Suprapubic skin (tissue), 4 donors: ENCODE measurements at regions not wholly inside any gene's neighbourhood (a gene's known extent, or its start where the extent isn't known, plus 50 kb on each side); places are given as distances from the start of the nearest gene placed in this dataset.

Source experiments
- DNase-seq, 2 donors: peaks; one replicate each; pipeline ENCODE4 v3.0.0-alpha.2; 2019; ENCODE audit warnings: low spot score in 2 of 2
- H3K27ac ChIP-seq: fragments of 200-600 bp; sonication (generic); one replicate; pipeline ENCODE4 v1.5.1; 2019
- H3K27me3 ChIP-seq: fragments of 200-600 bp; sonication (generic); one replicate; pipeline ENCODE4 v1.5.1; 2019
- H3K36me3 ChIP-seq: fragments of 200-600 bp; sonication (generic); one replicate; pipeline ENCODE4 v1.5.1; 2019
- H3K4me1 ChIP-seq: fragments of 200-600 bp; sonication (generic); one replicate; pipeline ENCODE4 v1.5.1; 2019
- H3K4me3 ChIP-seq: fragments of 200-600 bp; sonication (generic); one replicate; pipeline ENCODE4 v1.5.1; 2019; ENCODE audit warnings: mild to moderate bottlenecking
- H3K9me3 ChIP-seq: fragments of 200-600 bp; sonication (generic); one replicate; pipeline ENCODE4 v1.5.1; 2019
- EP300 ChIP-seq: sonication (generic); formaldehyde crosslinking; IDR thresholded peaks from one replicate; pipeline ENCODE4 v1.6.1; 2017; ENCODE audit warnings: antibody characterized with exemption
- POLR2A ChIP-seq, 2 donors: fragments of 450-650 bp; IDR thresholded peaks; one replicate each; pipeline ENCODE4 v1.6.1; 2017; ENCODE audit warnings: antibody characterized with exemption in 2 of 2, mild to moderate bottlenecking in 2 of 2, moderate library complexity in 2 of 2
- POLR2AphosphoS5 ChIP-seq, 3 donors: sonication (generic); formaldehyde crosslinking; IDR thresholded peaks; one replicate each; pipeline ENCODE4 v1.6.1; 2017; ENCODE audit warnings: antibody characterized with exemption in 3 of 3
- WGBS: methylation state at CpG from one replicate; pipeline ENCODE4 v1.1.5; 2018; 5-methylcytosine and 5-hydroxymethylcytosine counted together
- TF ChIP-seq, protein P1 (sequence below), 2 donors: fragments of 200-600 bp in 1 of 2; fragments of 450-650 bp in 1 of 2; sonication (generic) in 1 of 2; IDR thresholded peaks; one replicate each; pipeline ENCODE4 v1.5.1; 2016 to 2019; ENCODE audit warnings: antibody characterized with exemption in 2 of 2, mild to moderate bottlenecking in 1 of 2, moderate library complexity in 1 of 2

GRCh38 chr5:159735749-159736660 lies 180.3 kb upstream of the ADRA1B start:
- H3K4me3 ChIP-seq: no peak overlapping the region
- H3K27me3 ChIP-seq: no peaks in the 10 kb centered on the region
- WGBS: 83% methylated on average over 8 of the region's 8 CpGs
- no peaks in the 10 kb centered on the region for H3K4me1 ChIP-seq
- no peaks in the 10 kb centered on the region for H3K9me3 ChIP-seq
- no peak overlapping the region for H3K27ac ChIP-seq
- no peak for DNase-seq
- no peak for TF ChIP-seq POLR2A (IDR thresholded peaks at IDR 0.05)
- no peaks in the 10 kb centered on the region for H3K36me3 ChIP-seq

DNA sequence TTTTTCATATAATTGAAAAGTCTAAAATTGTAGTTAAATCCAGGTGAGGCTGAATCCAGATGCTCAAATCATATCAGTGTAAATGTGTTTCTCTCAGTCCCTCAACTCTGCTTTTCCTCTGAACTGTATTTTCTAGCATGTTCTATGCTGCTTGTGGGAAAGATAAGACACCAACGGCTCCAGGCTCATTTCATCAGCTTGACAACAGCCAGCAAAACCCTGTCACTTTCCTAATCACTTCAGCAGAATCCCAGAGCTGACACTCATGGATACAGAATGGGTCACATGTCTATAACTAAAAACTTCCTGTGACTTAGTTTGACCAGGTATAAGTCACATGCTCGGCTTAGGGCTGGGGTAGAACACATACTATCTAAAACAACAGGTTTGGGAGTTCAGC lies 179.4 kb upstream of the ADRA1B start:
- no peak overlapping the region for H3K4me3 ChIP-seq
- no peaks in the 10 kb centered on the region for H3K4me1 ChIP-seq
- DNase-seq: no peak
- H3K9me3 ChIP-seq: no peaks in the 10 kb centered on the region
- H3K27ac ChIP-seq: no peak overlapping the region
- 58% methylated on average over 2 of the region's 2 CpGs for WGBS
- H3K36me3 ChIP-seq: no peaks in the 10 kb centered on the region
- TF ChIP-seq POLR2A (IDR thresholded peaks at IDR 0.05) (no peak), EP300 (no peak), POLR2AphosphoS5 (IDR thresholded peaks at IDR 0.05) (no peak)
- TF ChIP-seq, protein P1, sequence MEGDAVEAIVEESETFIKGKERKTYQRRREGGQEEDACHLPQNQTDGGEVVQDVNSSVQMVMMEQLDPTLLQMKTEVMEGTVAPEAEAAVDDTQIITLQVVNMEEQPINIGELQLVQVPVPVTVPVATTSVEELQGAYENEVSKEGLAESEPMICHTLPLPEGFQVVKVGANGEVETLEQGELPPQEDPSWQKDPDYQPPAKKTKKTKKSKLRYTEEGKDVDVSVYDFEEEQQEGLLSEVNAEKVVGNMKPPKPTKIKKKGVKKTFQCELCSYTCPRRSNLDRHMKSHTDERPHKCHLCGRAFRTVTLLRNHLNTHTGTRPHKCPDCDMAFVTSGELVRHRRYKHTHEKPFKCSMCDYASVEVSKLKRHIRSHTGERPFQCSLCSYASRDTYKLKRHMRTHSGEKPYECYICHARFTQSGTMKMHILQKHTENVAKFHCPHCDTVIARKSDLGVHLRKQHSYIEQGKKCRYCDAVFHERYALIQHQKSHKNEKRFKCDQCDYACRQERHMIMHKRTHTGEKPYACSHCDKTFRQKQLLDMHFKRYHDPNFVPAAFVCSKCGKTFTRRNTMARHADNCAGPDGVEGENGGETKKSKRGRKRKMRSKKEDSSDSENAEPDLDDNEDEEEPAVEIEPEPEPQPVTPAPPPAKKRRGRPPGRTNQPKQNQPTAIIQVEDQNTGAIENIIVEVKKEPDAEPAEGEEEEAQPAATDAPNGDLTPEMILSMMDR (IDR thresholded peaks at IDR 0.05): no peak
- H3K27me3 ChIP-seq: no peaks in the 10 kb centered on the region

DNA sequence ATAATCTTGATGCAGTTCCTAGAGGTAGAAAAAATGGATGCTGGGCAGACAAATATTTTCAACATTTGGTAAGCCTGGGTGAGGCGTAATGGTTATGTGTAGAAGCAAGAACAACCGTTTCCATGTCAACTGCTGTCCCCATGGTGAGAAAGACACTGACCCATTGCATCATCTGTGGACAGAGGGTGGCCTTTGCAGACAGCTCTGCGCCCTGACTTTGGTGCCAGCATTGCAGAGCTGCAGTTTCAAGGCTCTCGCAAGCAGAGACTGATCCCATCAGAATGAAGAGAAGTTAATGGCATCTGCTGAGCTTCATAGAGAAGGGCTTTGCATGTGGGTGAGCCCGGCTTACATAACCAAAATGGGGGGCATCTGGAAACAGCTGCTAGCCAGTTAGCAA lies 179.0 kb upstream of the ADRA1B start:
- H3K4me1 ChIP-seq: no peaks in the 10 kb centered on the region
- no peak overlapping the region for H3K4me3 ChIP-seq
- TF ChIP-seq POLR2A (IDR thresholded peaks at IDR 0.05) (no peak), POLR2AphosphoS5 (IDR thresholded peaks at IDR 0.05) (no peak), EP300 (no peak)
- TF ChIP-seq, protein P1 (IDR thresholded peaks at IDR 0.05): no peak
- no peaks in the 10 kb centered on the region for H3K27me3 ChIP-seq
- whole genome bisulfite sequencing: 95% methylated on average over 5 of the region's 5 CpGs
- no peaks in the 10 kb centered on the region for H3K36me3 ChIP-seq
- no peaks in the 10 kb centered on the region for H3K9me3 ChIP-seq
- no peak for DNase-seq
- H3K27ac ChIP-seq: no peak overlapping the region

- Histone ChIP-seq H3K27me3 (no peaks in the 10 kb centered on the region), H3K4me3 (no peak overlapping the region), H3K27ac (no peak overlapping the region), H3K36me3 (no peaks in the 10 kb centered on the region), H3K9me3 (no peaks in the 10 kb centered on the region), H3K4me1 (no peaks in the 10 kb centered on the region)
- DNase-seq: no peak
- 91% methylated on average over 5 of the region's 5 CpGs for WGBS
- TF ChIP-seq POLR2A (IDR thresholded peaks at IDR 0.05): no peak
- TF ChIP-seq EP300: no peak
- TF ChIP-seq, protein P1 (IDR thresholded peaks at IDR 0.05): no peak
- no peak for TF ChIP-seq POLR2AphosphoS5 (IDR thresholded peaks at IDR 0.05)
Observed at GRCh38 chr5:159741829-159742322, 174.4 kb upstream of the ADRA1B start.

DNA sequence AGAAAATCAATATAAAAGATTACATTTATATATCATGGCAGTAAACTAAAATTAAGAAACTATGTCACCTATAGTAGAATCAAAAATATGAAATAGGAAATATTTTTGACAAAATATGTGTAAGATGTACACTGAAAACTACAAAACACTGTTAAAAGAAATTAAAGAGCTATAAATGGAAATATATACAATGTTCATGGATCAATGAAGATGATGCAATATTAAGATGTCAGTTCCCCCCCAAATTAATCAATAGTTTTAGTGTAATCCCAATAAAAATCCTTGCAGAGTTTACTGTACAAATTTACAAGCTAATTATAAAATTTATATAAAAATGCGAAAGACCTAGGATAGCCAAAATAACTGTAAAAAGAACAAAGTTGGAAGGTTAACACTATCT lies 173.0 kb upstream of the ADRA1B start:
- Histone ChIP-seq H3K27ac (no peak overlapping the region), H3K9me3 (no peaks in the 10 kb centered on the region)
- 97% methylated on average over 1 of the region's 1 CpG for WGBS

More for the DNA sequence above, 173.0 kb upstream of the ADRA1B start:
- H3K36me3 ChIP-seq: no peaks in the 10 kb centered on the region
- no peak for DNase-seq
- no peak for TF ChIP-seq POLR2A (IDR thresholded peaks at IDR 0.05)
- no peak for TF ChIP-seq POLR2AphosphoS5 (IDR thresholded peaks at IDR 0.05)
- TF ChIP-seq, protein P1 (IDR thresholded peaks at IDR 0.05): no peak
- no peak for TF ChIP-seq EP300
- H3K4me1 ChIP-seq: no peaks in the 10 kb centered on the region
- H3K4me3 ChIP-seq: no peak overlapping the region
- H3K27me3 ChIP-seq: no peaks in the 10 kb centered on the region
